Trophoblast cell (in vitro differentiated cells and primary cell): ENCODE measurements at regions not wholly inside any gene's neighbourhood (a gene's known extent, or its start where the extent isn't known, plus 50 kb on each side); places are given as distances from the start of the nearest gene placed in this dataset.

ENCODE experiments used
- DNase-seq, 2 donors: peaks; one replicate each; pipeline ENCODE4 v3.0.0-alpha.2; 2016
- H2AFZ ChIP-seq: 2 replicates; pipeline ENCODE4 v1.6.1; 2013; ENCODE audit warnings: low read length, moderate library complexity, mild to moderate bottlenecking; ENCODE audit not compliant: insufficient read depth, poor library complexity
- H2AK5ac ChIP-seq: 2 replicates; pipeline ENCODE4 v1.6.1; 2013; ENCODE audit warnings: mild to moderate bottlenecking, low read length
- H2BK120ac ChIP-seq: 2 replicates; pipeline ENCODE4 v1.6.1; 2013; ENCODE audit warnings: low read length, mild to moderate bottlenecking, moderate library complexity; ENCODE audit not compliant: insufficient read depth, poor library complexity
- H2BK12ac ChIP-seq: 2 replicates; pipeline ENCODE4 v1.6.1; 2013; ENCODE audit warnings: mild to moderate bottlenecking, low read length, moderate library complexity
- H2BK5ac ChIP-seq: 2 replicates; pipeline ENCODE4 v1.6.1; 2013; ENCODE audit warnings: low read length, low read depth, moderate library complexity, mild to moderate bottlenecking; ENCODE audit not compliant: poor library complexity
- H3K14ac ChIP-seq: 2 replicates; pipeline ENCODE4 v1.6.1; 2013; ENCODE audit warnings: mild to moderate bottlenecking, low read length
- H3K18ac ChIP-seq: 2 replicates; pipeline ENCODE4 v1.6.1; 2013; ENCODE audit warnings: mild to moderate bottlenecking, low read length
- H3K23ac ChIP-seq: 2 replicates; pipeline ENCODE4 v1.6.1; 2013; ENCODE audit warnings: low read length
- H3K27ac ChIP-seq: 2 replicates; pipeline ENCODE4 v1.5.1; 2013; ENCODE audit warnings: low read depth, mild to moderate bottlenecking, inconsistent platforms, low read length, moderate library complexity
- H3K27me3 ChIP-seq: 2 replicates; pipeline ENCODE4 v1.6.1; 2013; ENCODE audit warnings: inconsistent platforms, mild to moderate bottlenecking, low read length, moderate library complexity; ENCODE audit not compliant: insufficient read depth
- H3K36me3 ChIP-seq, 2 experiments: 1 replicate in 1 of 2; 2 replicates in 1 of 2; pipeline ENCODE4 v1.6.1; 2013; ENCODE audit warnings: low read length in 2 of 2, mild to moderate bottlenecking in 2 of 2, moderate library complexity in 1 of 2; ENCODE audit not compliant: insufficient read depth in 2 of 2, control insufficient read depth in 1 of 2
- H3K4ac ChIP-seq: 2 replicates; pipeline ENCODE4 v1.6.1; 2013; ENCODE audit warnings: low read depth, mild to moderate bottlenecking, low read length, moderate library complexity
- H3K4me1 ChIP-seq, 2 experiments: 1 replicate in 1 of 2; 2 replicates in 1 of 2; pipeline ENCODE4 v1.6.1; 2013; ENCODE audit warnings: low read length in 2 of 2, mild to moderate bottlenecking in 2 of 2, moderate library complexity in 1 of 2; ENCODE audit not compliant: insufficient read depth in 2 of 2, control insufficient read depth in 1 of 2
- H3K4me2 ChIP-seq: 2 replicates; pipeline ENCODE4 v1.6.1; 2013; ENCODE audit warnings: inconsistent platforms, mild to moderate bottlenecking, low read length, moderate library complexity
- H3K4me3 ChIP-seq: 2 replicates; pipeline ENCODE4 v1.5.1; 2013; ENCODE audit warnings: mild to moderate bottlenecking, low read depth, low read length, inconsistent platforms
- H3K79me1 ChIP-seq: one replicate; pipeline ENCODE4 v1.6.1; 2013; ENCODE audit warnings: low read length
- H3K79me2 ChIP-seq: 2 replicates; pipeline ENCODE4 v1.6.1; 2013; ENCODE audit warnings: low read length, mild to moderate bottlenecking; ENCODE audit not compliant: control insufficient read depth, insufficient read depth, poor library complexity
- H3K9ac ChIP-seq: 2 replicates; pipeline ENCODE4 v1.6.1; 2013; ENCODE audit warnings: mild to moderate bottlenecking, low read length
- H3K9me3 ChIP-seq: 2 replicates; pipeline ENCODE4 v1.6.1; 2013; ENCODE audit warnings: low read depth, mild to moderate bottlenecking, control low read depth, inconsistent platforms, low read length; ENCODE audit not compliant: insufficient read depth
- H4K12ac ChIP-seq: 2 replicates; pipeline ENCODE4 v1.6.1; 2013; ENCODE audit warnings: low read depth, mild to moderate bottlenecking, low read length, moderate library complexity
- H4K8ac ChIP-seq: 2 replicates; pipeline ENCODE4 v1.6.1; 2013; ENCODE audit warnings: low read depth, mild to moderate bottlenecking, low read length, moderate library complexity
- H4K91ac ChIP-seq: one replicate; pipeline ENCODE4 v1.6.1; 2013; ENCODE audit warnings: low read depth, mild to moderate bottlenecking, low read length, moderate library complexity
- WGBS: extraction: QIAGEN DNeasy Blood & Tissue Kit; methylation state at CpG from one replicate; pipeline ENCODE4 v1.1.7; 2013; ENCODE audit warnings: missing lambda C conversion rate; ENCODE audit not compliant: insufficient read length, insufficient coverage; ENCODE audit errors: extremely low coverage; 5-methylcytosine and 5-hydroxymethylcytosine counted together

GRCh38 chr5:117675646-117676045 lies 1101.0 kb upstream of the SEMA6A start:
- Histone ChIP-seq H2BK120ac (no peak overlapping the region), H3K9me3 (no peaks in the 10 kb centered on the region), H4K91ac (no peak overlapping the region), H2AFZ (no peak overlapping the region), H3K14ac (no peak overlapping the region), H3K36me3 (no peaks in the 10 kb centered on the region), H3K4me2 (no peak overlapping the region), H3K79me1 (no peaks in the 10 kb centered on the region), H2AK5ac (no peak overlapping the region), H3K79me2 (no peaks in the 10 kb centered on the region), H3K27me3 (no peaks in the 10 kb centered on the region), H3K18ac (no peak overlapping the region), H3K23ac (no peak overlapping the region), H4K12ac (no peak overlapping the region), H3K4me1 (no peaks in the 10 kb centered on the region), H3K9ac (no peak overlapping the region), H2BK12ac (no peak overlapping the region), H3K4me3 (no peak overlapping the region), H4K8ac (no peak overlapping the region), H3K4ac (no peak overlapping the region), H3K27ac (no peak overlapping the region), H2BK5ac (no peak overlapping the region)
- no CpG with 5 or more reads among the region's 4 CpGs for WGBS
- no peak for DNase-seq

GRCh38 chr5:117671551-117671950 lies 1096.9 kb upstream of the SEMA6A start:
- H3K36me3 ChIP-seq, result no peaks in the 10 kb centered on the region
- H3K79me1 ChIP-seq, result no peaks in the 10 kb centered on the region
- H4K91ac ChIP-seq, result no peak overlapping the region
- no peak for DNase-seq
- no peaks in the 10 kb centered on the region for H3K27me3 ChIP-seq
- no peaks in the 10 kb centered on the region for H3K4me1 ChIP-seq
- no peaks in the 10 kb centered on the region for H3K9me3 ChIP-seq
- no peak overlapping the region for H3K4me2 ChIP-seq
- H3K18ac ChIP-seq, result no peak overlapping the region
- no peak overlapping the region for H4K8ac ChIP-seq
- H2AK5ac ChIP-seq, result no peak overlapping the region
- no peak overlapping the region for H2AFZ ChIP-seq
- no peak overlapping the region for H3K9ac ChIP-seq
- H2BK12ac ChIP-seq, result no peak overlapping the region
- no peak overlapping the region for H3K27ac ChIP-seq
- no peaks in the 10 kb centered on the region for H3K79me2 ChIP-seq
- H2BK120ac ChIP-seq, result no peak overlapping the region
- WGBS, result no CpG with 5 or more reads among the region's 1 CpG
- no peak overlapping the region for H4K12ac ChIP-seq
- H2BK5ac ChIP-seq, result no peak overlapping the region
- no peak overlapping the region for H3K4ac ChIP-seq
- no peak overlapping the region for H3K14ac ChIP-seq
- no peak overlapping the region for H3K4me3 ChIP-seq
- H3K23ac ChIP-seq, result no peak overlapping the region

- H3K27ac ChIP-seq, result no peak overlapping the region
- no peak overlapping the region for H2AFZ ChIP-seq
- no peaks in the 10 kb centered on the region for H3K79me1 ChIP-seq
- H2BK120ac ChIP-seq, result no peak overlapping the region
- no peak overlapping the region for H4K8ac ChIP-seq
- no peak overlapping the region for H2BK12ac ChIP-seq
- no peak for DNase-seq
- no peak overlapping the region for H2AK5ac ChIP-seq
- no peak overlapping the region for H3K23ac ChIP-seq
- no peaks in the 10 kb centered on the region for H3K9me3 ChIP-seq
- no peaks in the 10 kb centered on the region for H3K27me3 ChIP-seq
- no peak overlapping the region for H4K91ac ChIP-seq
- H3K18ac ChIP-seq, result no peak overlapping the region
- H3K9ac ChIP-seq, result no peak overlapping the region
- no peak overlapping the region for H4K12ac ChIP-seq
- no peaks in the 10 kb centered on the region for H3K36me3 ChIP-seq
- H2BK5ac ChIP-seq, result no peak overlapping the region
- H3K14ac ChIP-seq, result no peak overlapping the region
- H3K4me1 ChIP-seq, result no peaks in the 10 kb centered on the region
- WGBS, result no CpG with 5 or more reads among the region's 3 CpGs
- no peak overlapping the region for H3K4ac ChIP-seq
- no peaks in the 10 kb centered on the region for H3K79me2 ChIP-seq
- H3K4me3 ChIP-seq, result no peak overlapping the region
- H3K4me2 ChIP-seq, result no peak overlapping the region
Observed at GRCh38 chr5:117667105-117667504, 1092.5 kb upstream of the SEMA6A start.

- Histone ChIP-seq H3K27me3 (no peaks in the 10 kb centered on the region), H3K4me3 (no peak overlapping the region), H3K14ac (no peak overlapping the region), H2BK120ac (no peak overlapping the region), H3K18ac (no peak overlapping the region), H3K79me1 (no peaks in the 10 kb centered on the region), H2BK5ac (no peak overlapping the region), H4K12ac (no peak overlapping the region), H2AFZ (no peak overlapping the region), H3K36me3 (no peaks in the 10 kb centered on the region), H3K27ac (no peak overlapping the region), H2BK12ac (no peak overlapping the region), H3K9ac (no peak overlapping the region), H3K4me2 (no peak overlapping the region), H3K4ac (no peak overlapping the region), H3K79me2 (no peaks in the 10 kb centered on the region), H2AK5ac (no peak overlapping the region), H3K23ac (no peak overlapping the region), H3K9me3 (no peaks in the 10 kb centered on the region), H4K91ac (no peak overlapping the region), H4K8ac (no peak overlapping the region), H3K4me1 (no peaks in the 10 kb centered on the region)
- DNase-seq, result no peak
- no CpG with 5 or more reads among the region's 1 CpG for WGBS
Observed at GRCh38 chr5:117665121-117665520, 1090.5 kb upstream of the SEMA6A start.
